ENCODE measurements at regions not wholly inside any gene's neighbourhood (a gene's known extent, or its start where the extent isn't known, plus 50 kb on each side); places are given as distances from the start of the nearest gene placed in this dataset.

GRCh38 chr14:58815794-58816193 lies 178.0 kb downstream of the DACT1 start:
- WGBS (ENCODE audit: insufficient coverage, insufficient replicate concordance, low lambda C conversion rate, missing lambda C conversion rate) = 38% methylated on average over 5 of the region's 5 CpGs
- intact Hi-C loops (cut with micrococcal nuclease; ENCODE audit: unreplicated experiment) = no loop called here
- RAD21 ChIA-PET (ENCODE audit: unreplicated experiment) = interaction anchor here (1.4 to 1.8 kb wide), 2 partner anchors 18 to 20 kb away, joined by 5 to 8 read pairs; no protein-coding TSS in a partner anchor
- no peaks in the 10 kb centered on the region for H3K27me3 ChIP-seq (replicated peaks in 1 of 2; ENCODE audit: control insufficient read depth in 2 of 2, insufficient read depth in 2 of 2, low read length in 1 of 2)
- no peaks in the 10 kb centered on the region for H3K4me1 ChIP-seq (ENCODE audit: control insufficient read depth, insufficient read depth, low read length)
- no peak overlapping the region for H3K4me3 ChIP-seq
- H2AFZ ChIP-seq (ENCODE audit: control insufficient read depth, low read depth, low read length) = no peak overlapping the region
- no peaks in the 10 kb centered on the region; the same call in 2 of the 3 replicates for H3K9me3 ChIP-seq (replicated peaks; ENCODE audit: control insufficient read depth, insufficient read depth, low read length)
- in situ Hi-C loops (cut with MboI) = no loop called here
- H4K20me1 ChIP-seq (ENCODE audit: control insufficient read depth, insufficient read depth) = no peaks in the 10 kb centered on the region
- BruUV-seq (replicated peaks) = no TSS peak
- no peaks in the 10 kb centered on the region for H3K79me2 ChIP-seq (ENCODE audit: control insufficient read depth, insufficient read depth, low read length)
- CTCF ChIA-PET = interaction anchor here (0.6 to 6.3 kb wide), 4 partner anchors 11 to 25 kb away, joined by 3 to 49 read pairs (median 4); no protein-coding TSS in a partner anchor
- no peak overlapping the region for H3K27ac ChIP-seq (ENCODE audit: control insufficient read depth, insufficient read depth)
- H3K36me3 ChIP-seq (ENCODE audit: control insufficient read depth in 2 of 2, insufficient read depth in 2 of 2, low read length in 1 of 2) = no peaks in the 10 kb centered on the region
- no peak for ATAC-seq
- H3K9ac ChIP-seq (ENCODE audit: control insufficient read depth, insufficient read depth, low read length) = no peak overlapping the region
- SMC1A ChIA-PET (ENCODE audit: uncharacterized antibody, unreplicated experiment) = interaction anchor here (0.8 to 13.9 kb wide), 9 partner anchors 8 to 211 kb away, joined by 3 to 161 read pairs (median 3); no protein-coding TSS in a partner anchor
- no peak for FAIRE-seq
- no peak overlapping the region for H3K4me2 ChIP-seq (ENCODE audit: control insufficient read depth, insufficient read depth)
- POLR2A ChIA-PET = no interaction called here
- DNase-seq (ENCODE audit: low read depth, low spot score) = no peak
- TF ChIP-seq HDAC6 (IDR thresholded peaks at IDR 0.05; ENCODE audit: unreplicated experiment) (no peak), PKNOX1 (IDR thresholded peaks at IDR 0.05) (no peak), REST (IDR thresholded peaks at IDR 0.05; ENCODE audit: low read depth, low read length) (no peak), USF2 (IDR thresholded peaks at IDR 0.05; ENCODE audit: borderline replicate concordance, low read depth, low read length) (no peak), TARDBP (IDR thresholded peaks at IDR 0.05; ENCODE audit: borderline replicate concordance) (no peak), YY1 (IDR thresholded peaks at IDR 0.05; ENCODE audit: low read depth, low read length) (no peak), IRF4 (IDR thresholded peaks at IDR 0.05; ENCODE audit: low read depth, low read length) (no peak), DPF2 (IDR thresholded peaks at IDR 0.05) (no peak), SMAD5 (IDR thresholded peaks at IDR 0.05; ENCODE audit: low read depth) (no peak), ELK1 (IDR thresholded peaks at IDR 0.05; ENCODE audit: low read depth, low read length) (no peak), RAD21 (IDR thresholded peaks at IDR 0.05; ENCODE audit: insufficient read depth, low read depth, low read length) (no peak), MEF2B (IDR thresholded peaks at IDR 0.05; ENCODE audit: partially characterized antibody, poor library complexity, severe bottlenecking) (no peak), NRF1 (conservative IDR thresholded peaks at IDR 0.05; ENCODE audit: low read depth, low read length) (no peak), FOXM1 (IDR thresholded peaks at IDR 0.05; ENCODE audit: low read depth, low read length) (no peak), ATF2 (IDR thresholded peaks at IDR 0.05; ENCODE audit: low read length) (no peak)

All from GM12878 (cell line).